ENCODE measurements at regions not wholly inside any gene's neighbourhood (a gene's known extent, or its start where the extent isn't known, plus 50 kb on each side); places are given as distances from the start of the nearest gene placed in this dataset.

DNA sequence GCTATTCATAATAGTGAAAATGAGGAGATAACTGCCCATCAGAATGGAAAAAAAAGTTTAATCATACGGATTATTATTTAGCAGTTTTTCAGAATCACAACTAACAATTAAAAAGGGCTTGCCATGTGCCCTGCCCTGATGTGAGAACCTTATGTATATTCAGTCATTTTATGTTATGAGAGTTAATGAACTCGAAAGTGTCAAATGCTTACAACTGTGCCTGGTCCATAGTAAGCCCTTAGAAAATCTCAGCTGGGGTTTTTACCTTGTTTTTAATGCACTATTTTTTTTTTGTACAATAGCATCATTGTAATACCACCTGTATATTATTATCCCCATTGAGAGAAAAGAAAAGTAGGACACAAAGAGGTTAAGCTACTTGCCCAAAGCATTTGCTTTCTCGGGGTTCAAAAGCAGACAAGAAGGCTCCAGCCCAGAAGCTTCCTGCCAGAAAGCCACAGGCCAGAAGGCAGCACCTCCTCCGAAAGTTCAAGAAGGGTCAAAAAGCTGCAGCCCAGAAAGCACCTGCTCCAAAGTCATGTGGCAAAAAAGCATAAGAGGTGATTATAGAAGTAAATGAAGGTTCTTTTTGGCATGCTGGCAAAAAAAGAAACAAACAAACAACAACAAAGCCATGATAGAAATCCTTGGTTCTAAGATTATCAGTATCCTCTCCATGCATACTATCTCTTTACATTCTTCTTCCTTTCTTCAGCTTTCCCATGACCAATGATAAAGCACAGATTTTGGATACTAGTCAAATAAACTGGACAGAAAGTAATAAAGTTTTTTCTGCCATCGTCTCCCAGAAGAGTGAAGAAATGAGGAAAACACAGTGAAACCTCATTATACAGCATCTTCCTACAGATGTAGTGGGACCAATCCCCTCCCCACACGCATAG lies 59.1 kb upstream of the NAP1L1 start:
- Histone ChIP-seq H3K4me1 (ENCODE audit: control insufficient read depth in 2 of 2, insufficient read depth in 2 of 2, low read length in 2 of 2) (peaks cover 10 to 15% of the 10 kb centered on the region in 2 donors), H3K79me2 (ENCODE audit: control insufficient read depth, insufficient read depth, low read length) (no peaks in the 10 kb centered on the region), H4K20me1 (ENCODE audit: control insufficient read depth, insufficient read depth, low read length, poor library complexity, severe bottlenecking) (no peaks in the 10 kb centered on the region), H3K27ac (ENCODE audit: low read length in 2 of 2) (no peak overlapping the region), H3K9me3 (ENCODE audit: control extremely low read depth in 1 of 3, control insufficient read depth in 2 of 3, insufficient read depth in 1 of 3, low read length in 2 of 3) (no peaks in the 10 kb centered on the region), H3K4me2 (replicated peaks; ENCODE audit: low read depth, low read length, poor library complexity, severe bottlenecking) (no peak overlapping the region), H3K9ac (ENCODE audit: low read length) (no peak overlapping the region), H3K27me3 (replicated peaks in 1 of 4; ENCODE audit: control extremely low read depth in 1 of 4, control insufficient read depth in 3 of 4, insufficient read depth in 4 of 4, low read length in 3 of 4) (no peaks in the 10 kb centered on the region), H3K36me3 (replicated peaks in 1 of 2; ENCODE audit: control extremely low read depth in 1 of 2, control insufficient read depth in 1 of 2, extremely low read depth in 1 of 2, insufficient read depth in 2 of 2, low read length in 1 of 2) (no peaks in the 10 kb centered on the region), H2AFZ (ENCODE audit: insufficient read depth, low read depth, low read length, poor library complexity, severe bottlenecking) (peak overlapping the region; percentile 35), H3K4me3 (ENCODE audit: control extremely low read depth in 1 of 5, extremely low read depth in 1 of 5, insufficient read depth in 1 of 5, low read depth in 2 of 5, low read length in 4 of 5) (no peak overlapping the region)
- H3K27ac Mint-ChIP-seq: no peak overlapping the region
- H3K9me3 Mint-ChIP-seq (ENCODE audit: insufficient read depth): no peaks in the 10 kb centered on the region
- H3K4me3 Mint-ChIP-seq: no peak overlapping the region
- H3K4me1 Mint-ChIP-seq: peaks cover 14% of the 10 kb centered on the region
- no peaks in the 10 kb centered on the region for H3K27me3 Mint-ChIP-seq
- DNase-seq: peak; percentile 29
- ChIA-PET POLR2A (no interaction called here), CTCF (interaction anchor here (0.5 to 1.4 kb wide), 3 partner anchors 11 to 15 kb away, joined by 3 to 5 read pairs (median 4); no protein-coding TSS in a partner anchor)
- TF ChIP-seq, protein P1, sequence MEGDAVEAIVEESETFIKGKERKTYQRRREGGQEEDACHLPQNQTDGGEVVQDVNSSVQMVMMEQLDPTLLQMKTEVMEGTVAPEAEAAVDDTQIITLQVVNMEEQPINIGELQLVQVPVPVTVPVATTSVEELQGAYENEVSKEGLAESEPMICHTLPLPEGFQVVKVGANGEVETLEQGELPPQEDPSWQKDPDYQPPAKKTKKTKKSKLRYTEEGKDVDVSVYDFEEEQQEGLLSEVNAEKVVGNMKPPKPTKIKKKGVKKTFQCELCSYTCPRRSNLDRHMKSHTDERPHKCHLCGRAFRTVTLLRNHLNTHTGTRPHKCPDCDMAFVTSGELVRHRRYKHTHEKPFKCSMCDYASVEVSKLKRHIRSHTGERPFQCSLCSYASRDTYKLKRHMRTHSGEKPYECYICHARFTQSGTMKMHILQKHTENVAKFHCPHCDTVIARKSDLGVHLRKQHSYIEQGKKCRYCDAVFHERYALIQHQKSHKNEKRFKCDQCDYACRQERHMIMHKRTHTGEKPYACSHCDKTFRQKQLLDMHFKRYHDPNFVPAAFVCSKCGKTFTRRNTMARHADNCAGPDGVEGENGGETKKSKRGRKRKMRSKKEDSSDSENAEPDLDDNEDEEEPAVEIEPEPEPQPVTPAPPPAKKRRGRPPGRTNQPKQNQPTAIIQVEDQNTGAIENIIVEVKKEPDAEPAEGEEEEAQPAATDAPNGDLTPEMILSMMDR (IDR thresholded peaks at IDR 0.05): no peak
- no peak for TF ChIP-seq EZH2 (IDR thresholded peaks at IDR 0.05; ENCODE audit: borderline replicate concordance, insufficient read depth, low read depth, low read length, poor library complexity, severe bottlenecking)
- no peak for ATAC-seq (ENCODE audit: low read depth)
- intact Hi-C loops (cut with micrococcal nuclease): no loop called here
- 0% methylated on average over 2 of the region's 6 CpGs for WGBS (ENCODE audit: insufficient coverage)

GRCh38 chr12:76142305-76142704 lies 57.8 kb upstream of the NAP1L1 start:
- Histone ChIP-seq H3K4me1 (ENCODE audit: control insufficient read depth in 2 of 2, insufficient read depth in 2 of 2, low read length in 2 of 2) (peaks cover 10 to 15% of the 10 kb centered on the region in 2 donors), H3K27me3 (replicated peaks in 1 of 4; ENCODE audit: control extremely low read depth in 1 of 4, control insufficient read depth in 3 of 4, insufficient read depth in 4 of 4, low read length in 3 of 4) (no peaks in the 10 kb centered on the region), H3K4me2 (replicated peaks; ENCODE audit: low read depth, low read length, poor library complexity, severe bottlenecking) (no peak overlapping the region), H3K27ac (ENCODE audit: low read length in 2 of 2) (no peak overlapping the region), H3K4me3 (ENCODE audit: control extremely low read depth in 1 of 5, extremely low read depth in 1 of 5, insufficient read depth in 1 of 5, low read depth in 2 of 5, low read length in 4 of 5) (no peak overlapping the region), H3K9ac (ENCODE audit: low read length) (no peak overlapping the region), H4K20me1 (ENCODE audit: control insufficient read depth, insufficient read depth, low read length, poor library complexity, severe bottlenecking) (no peaks in the 10 kb centered on the region), H3K36me3 (replicated peaks in 1 of 2; ENCODE audit: control extremely low read depth in 1 of 2, control insufficient read depth in 1 of 2, extremely low read depth in 1 of 2, insufficient read depth in 2 of 2, low read length in 1 of 2) (no peaks in the 10 kb centered on the region), H3K79me2 (ENCODE audit: control insufficient read depth, insufficient read depth, low read length) (no peaks in the 10 kb centered on the region), H3K9me3 (ENCODE audit: control extremely low read depth in 1 of 3, control insufficient read depth in 2 of 3, insufficient read depth in 1 of 3, low read length in 2 of 3) (no peaks in the 10 kb centered on the region), H2AFZ (ENCODE audit: insufficient read depth, low read depth, low read length, poor library complexity, severe bottlenecking) (no peak overlapping the region)
- DNase-seq (no peak), ATAC-seq (ENCODE audit: low read depth) (no peak)
- H3K4me1 Mint-ChIP-seq: peaks cover 14% of the 10 kb centered on the region
- 100% methylated on average over 1 of the region's 3 CpGs for WGBS (ENCODE audit: insufficient coverage)
- H3K27me3 Mint-ChIP-seq: peaks cover under 1% of the 10 kb centered on the region
- TF ChIP-seq, protein P1 (IDR thresholded peaks at IDR 0.05): no peak
- TF ChIP-seq EZH2 (IDR thresholded peaks at IDR 0.05; ENCODE audit: borderline replicate concordance, insufficient read depth, low read depth, low read length, poor library complexity, severe bottlenecking): no peak
- no peak overlapping the region for H3K4me3 Mint-ChIP-seq
- H3K27ac Mint-ChIP-seq: no peak overlapping the region
- ChIA-PET CTCF (interaction anchor here (0.6 kb wide), 1 partner anchor 19 kb away, joined by 3 read pairs; no protein-coding TSS in a partner anchor), POLR2A (no interaction called here)
- intact Hi-C loops (cut with micrococcal nuclease): no loop called here
- H3K9me3 Mint-ChIP-seq (ENCODE audit: insufficient read depth): no peaks in the 10 kb centered on the region
